ENCODE measurements at regions not wholly inside any gene's neighbourhood (a gene's known extent, or its start where the extent isn't known, plus 50 kb on each side); places are given as distances from the start of the nearest gene placed in this dataset.

DNA sequence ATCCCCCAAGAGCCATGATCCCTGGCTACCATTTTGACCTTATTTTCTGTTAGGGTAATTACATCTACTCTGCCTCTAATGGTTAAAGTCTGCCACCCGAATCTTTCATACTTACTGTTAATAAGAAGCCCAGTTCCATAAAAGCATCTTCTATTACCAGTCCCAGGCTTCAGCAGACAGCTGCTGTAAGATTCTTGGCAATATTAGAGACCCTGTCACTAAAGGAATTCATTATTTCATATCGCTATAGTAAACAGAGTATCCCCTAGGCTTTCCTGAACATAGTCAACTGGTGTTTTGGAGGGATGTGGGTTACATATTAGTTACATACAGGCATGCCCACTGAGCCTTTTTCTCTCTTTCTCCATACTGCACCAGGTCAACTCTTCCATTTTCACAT is 608.7 kb upstream of the SEMA6A start:
- no peaks in the 10 kb centered on the region for H4K20me1 ChIP-seq (ENCODE audit: insufficient read depth)
- H3K36me3 ChIP-seq (ENCODE audit: insufficient read depth, low read length): no peaks in the 10 kb centered on the region
- no peak overlapping the region for H2AFZ ChIP-seq (ENCODE audit: low read depth, low read length)
- H3K9ac ChIP-seq (ENCODE audit: low read length): no peak overlapping the region
- H3K27me3 ChIP-seq (ENCODE audit: insufficient read depth, low read depth, low read length): no peaks in the 10 kb centered on the region
- H3K9me3 ChIP-seq (ENCODE audit: low read length): no peaks in the 10 kb centered on the region
- H3K4me3 ChIP-seq (ENCODE audit: low read length): no peak overlapping the region
- H3F3A ChIP-seq (ENCODE audit: insufficient read depth, low read length, poor library complexity, severe bottlenecking): no peaks in the 10 kb centered on the region
- H3K27ac ChIP-seq (ENCODE audit: low read length): no peak overlapping the region
- H3K79me2 ChIP-seq (replicated peaks; ENCODE audit: insufficient read depth, low read length): no peaks in the 10 kb centered on the region
- TF ChIP-seq EZH2 (IDR thresholded peaks at IDR 0.05; ENCODE audit: borderline replicate concordance, insufficient read depth, low read length, poor library complexity, severe bottlenecking): no peak
- TF ChIP-seq POLR2AphosphoS5 (IDR thresholded peaks at IDR 0.05): no peak
- no peak for TF ChIP-seq MXI1 (conservative IDR thresholded peaks at IDR 0.05; ENCODE audit: poor library complexity, severe bottlenecking)
- TF ChIP-seq RAD21 (conservative IDR thresholded peaks at IDR 0.05): no peak
- no peak for TF ChIP-seq EP300 (conservative IDR thresholded peaks at IDR 0.05; ENCODE audit: poor library complexity, severe bottlenecking)
- TF ChIP-seq TAF1 (IDR thresholded peaks at IDR 0.05; ENCODE audit: low read depth): no peak
- TF ChIP-seq SMC3 (conservative IDR thresholded peaks at IDR 0.05; ENCODE audit: poor library complexity): no peak
- TF ChIP-seq, protein P1, sequence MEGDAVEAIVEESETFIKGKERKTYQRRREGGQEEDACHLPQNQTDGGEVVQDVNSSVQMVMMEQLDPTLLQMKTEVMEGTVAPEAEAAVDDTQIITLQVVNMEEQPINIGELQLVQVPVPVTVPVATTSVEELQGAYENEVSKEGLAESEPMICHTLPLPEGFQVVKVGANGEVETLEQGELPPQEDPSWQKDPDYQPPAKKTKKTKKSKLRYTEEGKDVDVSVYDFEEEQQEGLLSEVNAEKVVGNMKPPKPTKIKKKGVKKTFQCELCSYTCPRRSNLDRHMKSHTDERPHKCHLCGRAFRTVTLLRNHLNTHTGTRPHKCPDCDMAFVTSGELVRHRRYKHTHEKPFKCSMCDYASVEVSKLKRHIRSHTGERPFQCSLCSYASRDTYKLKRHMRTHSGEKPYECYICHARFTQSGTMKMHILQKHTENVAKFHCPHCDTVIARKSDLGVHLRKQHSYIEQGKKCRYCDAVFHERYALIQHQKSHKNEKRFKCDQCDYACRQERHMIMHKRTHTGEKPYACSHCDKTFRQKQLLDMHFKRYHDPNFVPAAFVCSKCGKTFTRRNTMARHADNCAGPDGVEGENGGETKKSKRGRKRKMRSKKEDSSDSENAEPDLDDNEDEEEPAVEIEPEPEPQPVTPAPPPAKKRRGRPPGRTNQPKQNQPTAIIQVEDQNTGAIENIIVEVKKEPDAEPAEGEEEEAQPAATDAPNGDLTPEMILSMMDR (IDR thresholded peaks at IDR 0.05; ENCODE audit: poor library complexity, severe bottlenecking): no peak
- TF ChIP-seq REST (IDR thresholded peaks at IDR 0.05; ENCODE audit: borderline replicate concordance): no peak
- H3K4me2 ChIP-seq (ENCODE audit: low read length): no peak overlapping the region
- H3K9me2 ChIP-seq (ENCODE audit: insufficient read depth, low read length): no peaks in the 10 kb centered on the region

GRCh38 chr5:117182104-117182503 is 607.5 kb upstream of the SEMA6A start:
- Histone ChIP-seq H3K27ac (ENCODE audit: low read length) (no peak overlapping the region), H3K4me3 (ENCODE audit: low read length) (no peak overlapping the region)

More at GRCh38 chr5:117182104-117182503, 607.5 kb upstream of the SEMA6A start:
- H3K9me3 ChIP-seq (ENCODE audit: low read length): no peaks in the 10 kb centered on the region
- H3K36me3 ChIP-seq (ENCODE audit: insufficient read depth, low read length): no peaks in the 10 kb centered on the region
- H3K9me2 ChIP-seq (ENCODE audit: insufficient read depth, low read length): no peaks in the 10 kb centered on the region
- H3F3A ChIP-seq (ENCODE audit: insufficient read depth, low read length, poor library complexity, severe bottlenecking): no peaks in the 10 kb centered on the region
- no peaks in the 10 kb centered on the region for H3K27me3 ChIP-seq (ENCODE audit: insufficient read depth, low read depth, low read length)
- no peaks in the 10 kb centered on the region for H4K20me1 ChIP-seq (ENCODE audit: insufficient read depth)
- no peak overlapping the region for H3K4me2 ChIP-seq (ENCODE audit: low read length)
- H2AFZ ChIP-seq (ENCODE audit: low read depth, low read length): no peak overlapping the region
- H3K79me2 ChIP-seq (replicated peaks; ENCODE audit: insufficient read depth, low read length): no peaks in the 10 kb centered on the region
- H3K9ac ChIP-seq (ENCODE audit: low read length): no peak overlapping the region
- no peak for TF ChIP-seq TAF1 (IDR thresholded peaks at IDR 0.05; ENCODE audit: low read depth)
- no peak for TF ChIP-seq EZH2 (IDR thresholded peaks at IDR 0.05; ENCODE audit: borderline replicate concordance, insufficient read depth, low read length, poor library complexity, severe bottlenecking)
- TF ChIP-seq REST (IDR thresholded peaks at IDR 0.05; ENCODE audit: borderline replicate concordance): no peak
- TF ChIP-seq MXI1 (conservative IDR thresholded peaks at IDR 0.05; ENCODE audit: poor library complexity, severe bottlenecking): no peak
- TF ChIP-seq POLR2AphosphoS5 (IDR thresholded peaks at IDR 0.05): no peak
- TF ChIP-seq EP300 (conservative IDR thresholded peaks at IDR 0.05; ENCODE audit: poor library complexity, severe bottlenecking): no peak
- TF ChIP-seq, protein P1 (IDR thresholded peaks at IDR 0.05; ENCODE audit: poor library complexity, severe bottlenecking): no peak
- no peak for TF ChIP-seq SMC3 (conservative IDR thresholded peaks at IDR 0.05; ENCODE audit: poor library complexity)
- TF ChIP-seq RAD21 (conservative IDR thresholded peaks at IDR 0.05): no peak
